Adrenal gland (tissue), 5 donors: ENCODE measurements at regions not wholly inside any gene's neighbourhood (a gene's known extent, or its start where the extent isn't known, plus 50 kb on each side); places are given as distances from the start of the nearest gene placed in this dataset.

Source experiments
- CTCF ChIP-seq, 6 experiments: fragments of 450-650 bp in 4 of 6; fragments of 200-600 bp in 2 of 6; sonication (generic) in 1 of 6; IDR thresholded peaks; 1 replicate in 5 of 6; 2 replicates in 1 of 6; pipeline versions ENCODE4 v1.5.1 to v1.8.0; 2016 to 2021; ENCODE audit warnings: antibody characterized with exemption in 6 of 6, mild to moderate bottlenecking in 2 of 6, moderate library complexity in 1 of 6
- POLR2A ChIP-seq, 2 donors: fragments of 450-650 bp; IDR thresholded peaks; one replicate each; pipeline ENCODE4 v1.6.1; 2017; ENCODE audit warnings: antibody characterized with exemption in 2 of 2, mild to moderate bottlenecking in 2 of 2, moderate library complexity in 1 of 2
- donor health status: DM: no; HTN: no; CAD: no.

- TF ChIP-seq CTCF (IDR thresholded peaks at IDR 0.05): no peak
- no peak for TF ChIP-seq POLR2A (IDR thresholded peaks at IDR 0.05)
Observed at GRCh38 chr2:122003196-122003940, 247.9 kb downstream of the TSN start.
